Breast epithelium (tissue), 3 donors: ENCODE measurements at regions not wholly inside any gene's neighbourhood (a gene's known extent, or its start where the extent isn't known, plus 50 kb on each side); places are given as distances from the start of the nearest gene placed in this dataset.

Experiments
- CTCF ChIP-seq, 3 donors: fragments of 450-650 bp; IDR thresholded peaks; one replicate each; pipeline ENCODE4 v1.5.1; 2016 to 2017; ENCODE audit warnings: antibody characterized with exemption in 3 of 3, mild to moderate bottlenecking in 3 of 3, moderate library complexity in 3 of 3
- POLR2A ChIP-seq: fragments of 450-650 bp; IDR thresholded peaks from one replicate; pipeline ENCODE4 v1.6.1; 2016; ENCODE audit warnings: antibody characterized with exemption, mild to moderate bottlenecking, moderate library complexity
- POLR2AphosphoS5 ChIP-seq, 3 donors: sonication (generic); formaldehyde crosslinking; IDR thresholded peaks; one replicate each; pipeline ENCODE4 v1.6.1; 2017; ENCODE audit warnings: antibody characterized with exemption in 3 of 3

DNA sequence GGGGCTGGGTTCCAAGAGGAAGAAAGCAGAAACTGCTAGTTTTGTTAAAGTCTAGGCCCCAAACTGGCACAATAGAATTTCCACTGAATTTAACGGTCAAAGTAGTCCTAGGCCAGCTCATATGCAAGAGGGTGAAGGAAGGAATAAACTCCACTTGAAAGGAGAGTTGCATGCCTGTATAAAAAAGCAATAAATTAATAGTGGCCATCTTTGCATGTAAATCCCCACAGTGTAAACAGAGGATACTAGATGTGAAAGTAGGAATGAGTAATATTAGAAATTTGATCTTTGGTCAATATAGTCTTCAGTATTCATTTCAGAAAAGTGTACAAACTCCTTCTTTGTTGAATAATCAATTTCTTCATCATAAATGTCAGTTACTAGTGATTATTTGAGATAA is 403.1 kb downstream of the TMEM232 start:
- TF ChIP-seq POLR2A (no peak), CTCF (IDR thresholded peaks at IDR 0.05) (no peak), POLR2AphosphoS5 (IDR thresholded peaks at IDR 0.05) (no peak)
